ENCODE measurements at regions not wholly inside any gene's neighbourhood (a gene's known extent, or its start where the extent isn't known, plus 50 kb on each side); places are given as distances from the start of the nearest gene placed in this dataset.

GRCh38 chr4:24704149-24704548, 91.2 kb upstream of the SOD3 start:
- no peaks in the 10 kb centered on the region for H4K20me1 ChIP-seq (ENCODE audit: control insufficient read depth, insufficient read depth, low read length, poor library complexity, severe bottlenecking)
- peaks cover 3% of the 10 kb centered on the region for H3K9me3 Mint-ChIP-seq (ENCODE audit: insufficient read depth)
- 81% methylated on average over 5 of the region's 6 CpGs for WGBS (ENCODE audit: insufficient coverage)
- no peak overlapping the region for H3K4me3 ChIP-seq (ENCODE audit: control extremely low read depth in 1 of 5, extremely low read depth in 1 of 5, insufficient read depth in 1 of 5, low read depth in 2 of 5, low read length in 4 of 5)
- ATAC-seq (ENCODE audit: low read depth) (no peak), DNase-seq (no peak)
- H3K4me1 Mint-ChIP-seq: no peaks in the 10 kb centered on the region
- no peak overlapping the region for H3K27ac Mint-ChIP-seq
- ChIA-PET POLR2A (no interaction called here), CTCF (no interaction called here)
- H3K79me2 ChIP-seq (ENCODE audit: control insufficient read depth, insufficient read depth, low read length): no peaks in the 10 kb centered on the region
- H3K4me1 ChIP-seq (ENCODE audit: control insufficient read depth in 2 of 2, insufficient read depth in 2 of 2, low read length in 2 of 2): no peaks in the 10 kb centered on the region
- H3K4me3 Mint-ChIP-seq: no peak overlapping the region
- no peaks in the 10 kb centered on the region for H3K27me3 ChIP-seq (replicated peaks in 1 of 4; ENCODE audit: control extremely low read depth in 1 of 4, control insufficient read depth in 3 of 4, insufficient read depth in 4 of 4, low read length in 3 of 4)
- no peaks in the 10 kb centered on the region for H3K27me3 Mint-ChIP-seq
- intact Hi-C loops (cut with micrococcal nuclease): no loop called here
- no peak overlapping the region for H3K9ac ChIP-seq (ENCODE audit: low read length)
- no peaks in the 10 kb centered on the region for H3K9me3 ChIP-seq (ENCODE audit: control extremely low read depth in 1 of 3, control insufficient read depth in 2 of 3, insufficient read depth in 1 of 3, low read length in 2 of 3)
- H3K4me2 ChIP-seq (replicated peaks; ENCODE audit: low read depth, low read length, poor library complexity, severe bottlenecking): no peak overlapping the region
- TF ChIP-seq CTCF (IDR thresholded peaks at IDR 0.05) (no peak), EZH2 (IDR thresholded peaks at IDR 0.05; ENCODE audit: borderline replicate concordance, insufficient read depth, low read depth, low read length, poor library complexity, severe bottlenecking) (no peak)
- H3K36me3 ChIP-seq (replicated peaks in 1 of 2; ENCODE audit: control extremely low read depth in 1 of 2, control insufficient read depth in 1 of 2, extremely low read depth in 1 of 2, insufficient read depth in 2 of 2, low read length in 1 of 2): no peaks in the 10 kb centered on the region
- H3K27ac ChIP-seq (ENCODE audit: low read length in 2 of 2): no peak overlapping the region
- H2AFZ ChIP-seq (ENCODE audit: insufficient read depth, low read depth, low read length, poor library complexity, severe bottlenecking): no peak overlapping the region

- Mint-ChIP-seq H3K4me1 (no peaks in the 10 kb centered on the region), H3K27ac (no peak overlapping the region), H3K27me3 (no peaks in the 10 kb centered on the region), H3K4me3 (no peak overlapping the region), H3K9me3 (ENCODE audit: insufficient read depth) (peaks cover 3% of the 10 kb centered on the region)
- peaks cover 0 to 1% (median 0%) of the 10 kb centered on the region in 3 donors for H3K9me3 ChIP-seq (ENCODE audit: control extremely low read depth in 1 of 3, control insufficient read depth in 2 of 3, insufficient read depth in 1 of 3, low read length in 2 of 3)
- ChIA-PET POLR2A (no interaction called here), CTCF (no interaction called here)
- DNase-seq: no peak
- H3K4me2 ChIP-seq (replicated peaks; ENCODE audit: low read depth, low read length, poor library complexity, severe bottlenecking): no peak overlapping the region
- H3K9ac ChIP-seq (ENCODE audit: low read length): no peak overlapping the region
- no peak for TF ChIP-seq EZH2 (IDR thresholded peaks at IDR 0.05; ENCODE audit: borderline replicate concordance, insufficient read depth, low read depth, low read length, poor library complexity, severe bottlenecking)
- TF ChIP-seq CTCF (IDR thresholded peaks at IDR 0.05): no peak
- H3K79me2 ChIP-seq (ENCODE audit: control insufficient read depth, insufficient read depth, low read length): no peaks in the 10 kb centered on the region
- H3K4me3 ChIP-seq (ENCODE audit: control extremely low read depth in 1 of 5, extremely low read depth in 1 of 5, insufficient read depth in 1 of 5, low read depth in 2 of 5, low read length in 4 of 5): no peak overlapping the region
- no peaks in the 10 kb centered on the region for H4K20me1 ChIP-seq (ENCODE audit: control insufficient read depth, insufficient read depth, low read length, poor library complexity, severe bottlenecking)
- ATAC-seq (ENCODE audit: low read depth): no peak
- no peaks in the 10 kb centered on the region for H3K36me3 ChIP-seq (replicated peaks in 1 of 2; ENCODE audit: control extremely low read depth in 1 of 2, control insufficient read depth in 1 of 2, extremely low read depth in 1 of 2, insufficient read depth in 2 of 2, low read length in 1 of 2)
- H2AFZ ChIP-seq (ENCODE audit: insufficient read depth, low read depth, low read length, poor library complexity, severe bottlenecking): no peak overlapping the region
- intact Hi-C loops (cut with micrococcal nuclease): no loop called here
- 91% methylated on average over 8 of the region's 10 CpGs for WGBS (ENCODE audit: insufficient coverage)
- no peak overlapping the region for H3K27ac ChIP-seq (ENCODE audit: low read length in 2 of 2)
- no peaks in the 10 kb centered on the region for H3K4me1 ChIP-seq (ENCODE audit: control insufficient read depth in 2 of 2, insufficient read depth in 2 of 2, low read length in 2 of 2)
- H3K27me3 ChIP-seq (replicated peaks in 1 of 4; ENCODE audit: control extremely low read depth in 1 of 4, control insufficient read depth in 3 of 4, insufficient read depth in 4 of 4, low read length in 3 of 4): no peaks in the 10 kb centered on the region
Measured at GRCh38 chr4:24705016-24705753, 90.2 kb upstream of the SOD3 start.

Data from B cell (primary cell).